GM12873 (cell line): ENCODE measurements at regions not wholly inside any gene's neighbourhood (a gene's known extent, or its start where the extent isn't known, plus 50 kb on each side); places are given as distances from the start of the nearest gene placed in this dataset.

Experiments
- CTCF ChIP-seq: IDR thresholded peaks from 2 replicates; pipeline ENCODE4 v1.5.1; 2012; ENCODE audit warnings: low read depth, mild to moderate bottlenecking, moderate library complexity, low read length, control low read depth; ENCODE audit not compliant: insufficient read depth; ENCODE audit errors: missing control alignments

GRCh38 chr4:60617731-60618130 lies 582.4 kb upstream of the ADGRL3 start:
- no peak for TF ChIP-seq CTCF

- no peak for TF ChIP-seq CTCF
These were observed 580.4 kb upstream of the ADGRL3 start for GRCh38 chr4:60619531-60620305.

GRCh38 chr4:60637976-60638375 lies 562.1 kb upstream of the ADGRL3 start:
- TF ChIP-seq CTCF, result no peak

- no peak for TF ChIP-seq CTCF
These were observed 551.4 kb upstream of the ADGRL3 start for GRCh38 chr4:60648774-60649173.

- no peak for TF ChIP-seq CTCF
These were observed 547.2 kb upstream of the ADGRL3 start for GRCh38 chr4:60652933-60653332.

GRCh38 chr4:60655356-60655755 lies 544.8 kb upstream of the ADGRL3 start:
- TF ChIP-seq CTCF, result no peak

- TF ChIP-seq CTCF, result no peak
These were observed 544.0 kb upstream of the ADGRL3 start for GRCh38 chr4:60656171-60656570.
